ENCODE measurements at regions not wholly inside any gene's neighbourhood (a gene's known extent, or its start where the extent isn't known, plus 50 kb on each side); places are given as distances from the start of the nearest gene placed in this dataset.

GRCh38 chr16:86045591-86045971, 146.6 kb downstream of the IRF8 start:
- Histone ChIP-seq H3K9ac (ENCODE audit: insufficient read depth, low read length, poor library complexity, severe bottlenecking) (no peak overlapping the region), H3K27me3 (ENCODE audit: control insufficient read depth in 2 of 2, insufficient read depth in 2 of 2, low read length in 2 of 2) (peaks cover 0 to 15% of the 10 kb centered on the region in 2 donors), H3K79me2 (ENCODE audit: insufficient read depth, low read length) (no peaks in the 10 kb centered on the region), H3K4me3 (replicated peaks in 1 of 3; ENCODE audit: low read depth in 2 of 3, low read length in 3 of 3) (no peak overlapping the region), H3K4me1 (ENCODE audit: control insufficient read depth in 1 of 2, insufficient read depth in 2 of 2, low read length in 2 of 2) (no peaks in the 10 kb centered on the region), H4K20me1 (ENCODE audit: insufficient read depth, low read length) (no peaks in the 10 kb centered on the region), H3K36me3 (replicated peaks in 1 of 2; ENCODE audit: control insufficient read depth in 1 of 2, insufficient read depth in 2 of 2, low read length in 2 of 2) (no peaks in the 10 kb centered on the region), H3K27ac (ENCODE audit: low read depth in 1 of 2, low read length in 2 of 2) (no peak overlapping the region), H2AFZ (ENCODE audit: insufficient read depth, low read depth, low read length, poor library complexity, severe bottlenecking) (no peak overlapping the region), H3K9me3 (replicated peaks in 1 of 2; ENCODE audit: control insufficient read depth in 1 of 2, insufficient read depth in 1 of 2, low read length in 2 of 2) (no peaks in the 10 kb centered on the region), H3K4me2 (replicated peaks; ENCODE audit: extremely low read depth, low read length, poor library complexity, severe bottlenecking) (no peak overlapping the region)
- Mint-ChIP-seq H3K27me3 (ENCODE audit: low read depth in 3 of 3) (peaks cover 22 to 53% (median 39%) of the 10 kb centered on the region in 3 donors), H3K4me1 (no peaks in the 10 kb centered on the region), H3K36me3 (no peaks in the 10 kb centered on the region), H3K4me3 (no peak overlapping the region), H3K9me3 (no peaks in the 10 kb centered on the region), H3K27ac (no peak overlapping the region)
- WGBS (ENCODE audit: insufficient coverage) = 98% methylated on average over 7 of the region's 8 CpGs
- no peak for DNase-seq
- no peak for TF ChIP-seq CTCF (IDR thresholded peaks at IDR 0.05)
- intact Hi-C loops (cut with micrococcal nuclease) = no loop called here

DNA sequence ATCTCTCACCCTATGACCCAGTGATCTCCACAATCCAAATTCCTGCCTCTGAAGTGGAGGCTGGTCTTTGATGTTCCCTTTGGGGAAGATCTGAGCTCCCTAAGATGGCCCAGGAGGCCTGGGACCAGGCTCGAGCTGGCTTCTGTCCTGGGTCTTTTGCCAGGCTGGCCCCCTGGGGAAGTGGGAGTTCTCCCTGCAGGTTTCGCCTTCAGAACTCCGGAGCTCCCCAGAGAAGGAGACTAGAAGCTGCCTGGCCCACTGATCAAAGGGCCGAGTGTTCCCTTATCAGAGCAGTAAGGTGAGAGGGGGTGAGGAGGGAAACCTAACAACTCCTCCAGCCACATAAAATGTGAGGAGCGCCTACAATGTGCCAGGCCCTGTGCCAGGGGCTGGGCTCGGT, 147.1 kb downstream of the IRF8 start:
- Histone ChIP-seq H3K4me2 (replicated peaks; ENCODE audit: extremely low read depth, low read length, poor library complexity, severe bottlenecking) (no peak overlapping the region), H2AFZ (ENCODE audit: insufficient read depth, low read depth, low read length, poor library complexity, severe bottlenecking) (no peak overlapping the region), H3K36me3 (replicated peaks in 1 of 2; ENCODE audit: control insufficient read depth in 1 of 2, insufficient read depth in 2 of 2, low read length in 2 of 2) (no peaks in the 10 kb centered on the region), H3K27me3 (ENCODE audit: control insufficient read depth in 2 of 2, insufficient read depth in 2 of 2, low read length in 2 of 2) (peaks cover 0 to 15% of the 10 kb centered on the region in 2 donors), H3K27ac (ENCODE audit: low read depth in 1 of 2, low read length in 2 of 2) (no peak overlapping the region), H3K9ac (ENCODE audit: insufficient read depth, low read length, poor library complexity, severe bottlenecking) (no peak overlapping the region), H4K20me1 (ENCODE audit: insufficient read depth, low read length) (no peaks in the 10 kb centered on the region), H3K79me2 (ENCODE audit: insufficient read depth, low read length) (no peaks in the 10 kb centered on the region), H3K4me3 (replicated peaks in 1 of 3; ENCODE audit: low read depth in 2 of 3, low read length in 3 of 3) (no peak overlapping the region), H3K4me1 (ENCODE audit: control insufficient read depth in 1 of 2, insufficient read depth in 2 of 2, low read length in 2 of 2) (no peaks in the 10 kb centered on the region), H3K9me3 (replicated peaks in 1 of 2; ENCODE audit: control insufficient read depth in 1 of 2, insufficient read depth in 1 of 2, low read length in 2 of 2) (no peaks in the 10 kb centered on the region)
- no peaks in the 10 kb centered on the region for H3K9me3 Mint-ChIP-seq
- DNase-seq = no peak
- intact Hi-C loops (cut with micrococcal nuclease) = no loop called here
- H3K4me3 Mint-ChIP-seq = no peak overlapping the region
- no peaks in the 10 kb centered on the region for H3K36me3 Mint-ChIP-seq
- H3K4me1 Mint-ChIP-seq = no peaks in the 10 kb centered on the region
- TF ChIP-seq CTCF (IDR thresholded peaks at IDR 0.05) = no peak
- H3K27me3 Mint-ChIP-seq (ENCODE audit: low read depth in 3 of 3) = peaks cover 22 to 53% (median 39%) of the 10 kb centered on the region in 3 donors
- no peak overlapping the region for H3K27ac Mint-ChIP-seq
- WGBS (ENCODE audit: insufficient coverage) = 100% methylated on average over 2 of the region's 6 CpGs
